ENCODE measurements at regions not wholly inside any gene's neighbourhood (a gene's known extent, or its start where the extent isn't known, plus 50 kb on each side); places are given as distances from the start of the nearest gene placed in this dataset.

DNA sequence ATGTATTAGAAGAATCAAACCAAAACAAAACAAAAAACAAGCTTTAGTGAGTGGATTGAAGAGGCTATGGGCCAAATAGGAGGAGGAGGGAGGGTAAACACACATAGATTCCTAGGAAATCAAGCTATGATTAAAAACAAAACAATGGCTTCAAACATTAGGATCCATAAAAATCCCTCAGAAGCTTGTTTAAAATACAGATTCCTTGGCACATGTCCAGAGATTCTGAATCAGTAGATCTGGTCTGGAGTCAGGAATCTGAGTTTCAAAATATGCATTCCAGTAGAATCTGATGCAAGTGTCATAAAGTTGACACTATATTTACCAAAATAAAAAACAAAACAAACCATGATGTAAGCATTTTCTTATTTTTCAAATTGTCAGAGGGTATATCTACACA lies 692.8 kb upstream of the SGCG start:
- DNase-seq (ENCODE audit: low read depth, low spot score) = no peak
- BruUV-seq (replicated peaks) = no TSS peak
- ChIA-PET CTCF (no interaction called here), POLR2A (no interaction called here)
- ATAC-seq = no peak
- in situ Hi-C loops (cut with HindIII; ENCODE audit: low pct_unique_long_range_greater_than_20kb, low sequenced_read_pairs) (no loop called here), intact Hi-C loops (cut with micrococcal nuclease; ENCODE audit: unreplicated experiment) (no loop called here)
- no peaks in the 10 kb centered on the region for H3K27me3 ChIP-seq (ENCODE audit: control insufficient read depth, insufficient read depth, low read length)
- no peak overlapping the region for H3K27ac ChIP-seq (ENCODE audit: low read length)
- H3K9me3 ChIP-seq (ENCODE audit: control insufficient read depth, insufficient read depth, low read depth, low read length) = no peaks in the 10 kb centered on the region
- TF ChIP-seq TCF7L2 (IDR thresholded peaks at IDR 0.05; ENCODE audit: low read depth, low read length) = no peak
- no peak for TF ChIP-seq SIN3A (IDR thresholded peaks at IDR 0.05; ENCODE audit: borderline replicate concordance, insufficient read depth, low read depth, low read length)
- TF ChIP-seq, protein P1, sequence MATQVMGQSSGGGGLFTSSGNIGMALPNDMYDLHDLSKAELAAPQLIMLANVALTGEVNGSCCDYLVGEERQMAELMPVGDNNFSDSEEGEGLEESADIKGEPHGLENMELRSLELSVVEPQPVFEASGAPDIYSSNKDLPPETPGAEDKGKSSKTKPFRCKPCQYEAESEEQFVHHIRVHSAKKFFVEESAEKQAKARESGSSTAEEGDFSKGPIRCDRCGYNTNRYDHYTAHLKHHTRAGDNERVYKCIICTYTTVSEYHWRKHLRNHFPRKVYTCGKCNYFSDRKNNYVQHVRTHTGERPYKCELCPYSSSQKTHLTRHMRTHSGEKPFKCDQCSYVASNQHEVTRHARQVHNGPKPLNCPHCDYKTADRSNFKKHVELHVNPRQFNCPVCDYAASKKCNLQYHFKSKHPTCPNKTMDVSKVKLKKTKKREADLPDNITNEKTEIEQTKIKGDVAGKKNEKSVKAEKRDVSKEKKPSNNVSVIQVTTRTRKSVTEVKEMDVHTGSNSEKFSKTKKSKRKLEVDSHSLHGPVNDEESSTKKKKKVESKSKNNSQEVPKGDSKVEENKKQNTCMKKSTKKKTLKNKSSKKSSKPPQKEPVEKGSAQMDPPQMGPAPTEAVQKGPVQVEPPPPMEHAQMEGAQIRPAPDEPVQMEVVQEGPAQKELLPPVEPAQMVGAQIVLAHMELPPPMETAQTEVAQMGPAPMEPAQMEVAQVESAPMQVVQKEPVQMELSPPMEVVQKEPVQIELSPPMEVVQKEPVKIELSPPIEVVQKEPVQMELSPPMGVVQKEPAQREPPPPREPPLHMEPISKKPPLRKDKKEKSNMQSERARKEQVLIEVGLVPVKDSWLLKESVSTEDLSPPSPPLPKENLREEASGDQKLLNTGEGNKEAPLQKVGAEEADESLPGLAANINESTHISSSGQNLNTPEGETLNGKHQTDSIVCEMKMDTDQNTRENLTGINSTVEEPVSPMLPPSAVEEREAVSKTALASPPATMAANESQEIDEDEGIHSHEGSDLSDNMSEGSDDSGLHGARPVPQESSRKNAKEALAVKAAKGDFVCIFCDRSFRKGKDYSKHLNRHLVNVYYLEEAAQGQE (IDR thresholded peaks at IDR 0.05; ENCODE audit: insufficient read depth in 1 of 2, low read depth in 2 of 2, low read length in 1 of 2) = no peak
- TF ChIP-seq, protein P2, sequence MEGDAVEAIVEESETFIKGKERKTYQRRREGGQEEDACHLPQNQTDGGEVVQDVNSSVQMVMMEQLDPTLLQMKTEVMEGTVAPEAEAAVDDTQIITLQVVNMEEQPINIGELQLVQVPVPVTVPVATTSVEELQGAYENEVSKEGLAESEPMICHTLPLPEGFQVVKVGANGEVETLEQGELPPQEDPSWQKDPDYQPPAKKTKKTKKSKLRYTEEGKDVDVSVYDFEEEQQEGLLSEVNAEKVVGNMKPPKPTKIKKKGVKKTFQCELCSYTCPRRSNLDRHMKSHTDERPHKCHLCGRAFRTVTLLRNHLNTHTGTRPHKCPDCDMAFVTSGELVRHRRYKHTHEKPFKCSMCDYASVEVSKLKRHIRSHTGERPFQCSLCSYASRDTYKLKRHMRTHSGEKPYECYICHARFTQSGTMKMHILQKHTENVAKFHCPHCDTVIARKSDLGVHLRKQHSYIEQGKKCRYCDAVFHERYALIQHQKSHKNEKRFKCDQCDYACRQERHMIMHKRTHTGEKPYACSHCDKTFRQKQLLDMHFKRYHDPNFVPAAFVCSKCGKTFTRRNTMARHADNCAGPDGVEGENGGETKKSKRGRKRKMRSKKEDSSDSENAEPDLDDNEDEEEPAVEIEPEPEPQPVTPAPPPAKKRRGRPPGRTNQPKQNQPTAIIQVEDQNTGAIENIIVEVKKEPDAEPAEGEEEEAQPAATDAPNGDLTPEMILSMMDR (IDR thresholded peaks at IDR 0.05) = no peak
- TF ChIP-seq POLR2AphosphoS5 (IDR thresholded peaks at IDR 0.05; ENCODE audit: low read depth, low read length) = no peak
- H3K36me3 ChIP-seq (ENCODE audit: control insufficient read depth, insufficient read depth, low read length) = no peaks in the 10 kb centered on the region
- no peak overlapping the region for H3K4me3 ChIP-seq (ENCODE audit: low read depth in 2 of 2, low read length in 2 of 2)
- H3K4me1 ChIP-seq (ENCODE audit: control insufficient read depth, insufficient read depth, low read length) = no peaks in the 10 kb centered on the region

DNA sequence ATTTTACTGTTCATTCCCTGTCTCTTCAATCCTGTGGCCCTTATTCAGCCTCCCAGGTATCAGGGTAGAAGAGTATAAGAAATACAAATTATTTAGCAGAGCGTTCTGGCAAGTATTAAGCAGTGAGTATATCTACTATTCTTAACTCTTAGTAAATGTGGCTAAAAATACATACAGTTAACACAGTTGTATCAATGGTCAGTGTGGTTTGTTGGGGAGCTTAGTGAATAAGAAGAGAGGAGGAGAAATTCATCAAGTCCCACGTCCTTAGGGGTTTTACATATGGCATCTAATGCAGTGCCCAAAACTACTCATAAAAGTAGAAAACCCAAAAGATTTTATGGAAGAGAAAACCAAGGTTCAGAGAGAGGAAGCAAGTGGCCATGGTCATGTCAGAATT lies 691.0 kb upstream of the SGCG start:
- Histone ChIP-seq H3K4me1 (ENCODE audit: control insufficient read depth, insufficient read depth, low read length) (no peaks in the 10 kb centered on the region), H3K9me3 (ENCODE audit: control insufficient read depth, insufficient read depth, low read depth, low read length) (no peaks in the 10 kb centered on the region), H3K4me3 (ENCODE audit: low read depth in 2 of 2, low read length in 2 of 2) (no peak overlapping the region), H3K36me3 (ENCODE audit: control insufficient read depth, insufficient read depth, low read length) (no peaks in the 10 kb centered on the region), H3K27ac (ENCODE audit: low read length) (no peak overlapping the region), H3K27me3 (ENCODE audit: control insufficient read depth, insufficient read depth, low read length) (no peaks in the 10 kb centered on the region)
- ChIA-PET CTCF (no interaction called here), POLR2A (no interaction called here)
- DNase-seq (ENCODE audit: low read depth, low spot score) (no peak), ATAC-seq (no peak)
- in situ Hi-C loops (cut with HindIII; ENCODE audit: low pct_unique_long_range_greater_than_20kb, low sequenced_read_pairs) (no loop called here), intact Hi-C loops (cut with micrococcal nuclease; ENCODE audit: unreplicated experiment) (no loop called here)
- no TSS peak for BruUV-seq (replicated peaks)
- TF ChIP-seq, protein P2 (IDR thresholded peaks at IDR 0.05) = no peak

DNA sequence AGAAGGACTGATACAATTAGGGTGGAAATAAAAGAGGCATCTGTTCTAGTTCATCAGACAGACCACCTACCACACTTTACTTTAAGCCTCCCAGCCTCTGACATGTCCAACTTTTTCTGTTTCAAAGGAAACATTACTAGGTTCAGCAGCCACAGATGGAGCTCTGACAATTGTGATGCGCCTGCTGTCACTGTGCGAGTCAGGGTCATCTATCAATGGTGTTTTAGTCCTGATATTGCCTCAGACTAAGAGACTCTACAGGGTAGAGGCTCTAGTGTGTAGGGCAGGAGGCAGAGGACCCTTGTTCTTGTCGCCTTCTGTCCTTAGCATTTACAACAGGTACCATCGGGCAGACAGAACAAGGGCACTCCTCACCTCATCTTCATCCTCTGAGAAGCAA lies 685.0 kb upstream of the SGCG start:
- CTCF ChIA-PET = no interaction called here
- no peak overlapping the region for H3K4me3 ChIP-seq (ENCODE audit: low read depth in 2 of 2, low read length in 2 of 2)
- TF ChIP-seq, protein P1 (IDR thresholded peaks at IDR 0.05; ENCODE audit: insufficient read depth in 1 of 2, low read depth in 2 of 2, low read length in 1 of 2) = no peak
- TF ChIP-seq SIN3A (IDR thresholded peaks at IDR 0.05; ENCODE audit: borderline replicate concordance, insufficient read depth, low read depth, low read length) (no peak), TCF7L2 (IDR thresholded peaks at IDR 0.05; ENCODE audit: low read depth, low read length) (no peak)
- TF ChIP-seq, protein P2 (IDR thresholded peaks at IDR 0.05) = no peak
- no peak for DNase-seq (ENCODE audit: low read depth, low spot score)
- H3K27ac ChIP-seq (ENCODE audit: low read length) = no peak overlapping the region
- in situ Hi-C loops (cut with HindIII; ENCODE audit: low pct_unique_long_range_greater_than_20kb, low sequenced_read_pairs) = no loop called here
- intact Hi-C loops (cut with micrococcal nuclease; ENCODE audit: unreplicated experiment) = no loop called here
- no TSS peak for BruUV-seq (replicated peaks)
- POLR2A ChIA-PET = no interaction called here
- H3K4me1 ChIP-seq (ENCODE audit: control insufficient read depth, insufficient read depth, low read length) = no peaks in the 10 kb centered on the region
- H3K9me3 ChIP-seq (ENCODE audit: control insufficient read depth, insufficient read depth, low read depth, low read length) = no peaks in the 10 kb centered on the region
- no peak for ATAC-seq
- no peaks in the 10 kb centered on the region for H3K36me3 ChIP-seq (ENCODE audit: control insufficient read depth, insufficient read depth, low read length)
- no peaks in the 10 kb centered on the region for H3K27me3 ChIP-seq (ENCODE audit: control insufficient read depth, insufficient read depth, low read length)
